GM13977 (cell line): ENCODE measurements at regions not wholly inside any gene's neighbourhood (a gene's known extent, or its start where the extent isn't known, plus 50 kb on each side); places are given as distances from the start of the nearest gene placed in this dataset.
"Not testable (repeated sequence)": the region's sequence is repeated elsewhere in the genome, so short reads cannot be mapped to it uniquely, and the experiment has no call there.

Source experiments
- DNase-seq: peaks from one replicate; pipeline ENCODE4 v3.0.0; 2012; ENCODE audit warnings: low spot score
- in situ Hi-C: fragments of 300-500 bp; cut with MboI; formaldehyde crosslinking; loops from one replicate; pipeline ENCODE4 v1.12.0; 2022; ENCODE audit warnings: low sequenced_read_pairs, low pct_unique_long_range_greater_than_20kb, mixed read lengths, inconsistent platforms; ENCODE audit not compliant: unreplicated experiment
- TF ChIP-seq, protein P1 (sequence below): IDR thresholded peaks from 2 replicates; pipeline ENCODE4 v1.5.1; 2012; ENCODE audit warnings: mild to moderate bottlenecking, control low read depth; ENCODE audit not compliant: insufficient read depth; ENCODE audit errors: extremely low read depth, missing control alignments

DNA sequence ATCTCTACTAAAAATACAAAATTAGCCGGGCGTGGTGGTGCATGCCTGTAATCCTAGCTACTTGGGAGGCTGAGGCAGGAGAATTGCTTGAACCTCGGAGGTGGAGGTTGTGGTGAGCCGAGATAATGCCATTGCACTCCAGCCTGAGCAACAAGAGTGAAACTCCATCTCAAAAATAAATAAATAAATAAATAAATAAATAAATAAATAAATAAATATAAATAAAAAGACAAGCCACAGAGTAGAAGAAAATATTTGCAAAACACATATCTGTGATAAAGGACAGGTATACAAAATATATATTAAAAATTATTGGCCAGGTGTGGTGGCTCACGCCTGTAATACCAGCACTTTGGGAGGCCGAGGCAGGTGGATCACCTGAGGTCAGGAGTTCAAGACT lies 96.0 kb downstream of the MRPL57 start:
- DNase-seq, in situ Hi-C loops: not testable (repeated sequence)

DNA sequence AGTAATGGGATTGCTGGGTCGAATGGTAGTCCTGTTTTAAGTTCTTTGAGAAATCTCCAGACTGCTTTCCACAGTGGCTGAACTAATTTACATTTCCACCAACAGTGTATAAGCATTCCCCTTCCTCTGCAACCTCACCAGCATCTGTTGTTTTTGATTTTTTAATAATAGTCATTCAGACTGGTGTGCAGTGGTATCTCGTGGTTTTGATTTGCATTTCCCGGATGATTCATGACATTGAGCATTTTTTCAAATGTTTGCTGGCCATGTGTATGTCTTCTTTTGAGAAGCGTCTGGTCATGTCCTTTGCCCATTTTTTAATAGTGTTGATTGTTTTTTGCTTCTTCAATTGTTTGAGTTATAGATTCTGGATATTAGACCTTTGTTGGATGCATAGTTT lies 98.0 kb downstream of the MRPL57 start:
- DNase-seq, in situ Hi-C loops: not testable (repeated sequence)

DNA sequence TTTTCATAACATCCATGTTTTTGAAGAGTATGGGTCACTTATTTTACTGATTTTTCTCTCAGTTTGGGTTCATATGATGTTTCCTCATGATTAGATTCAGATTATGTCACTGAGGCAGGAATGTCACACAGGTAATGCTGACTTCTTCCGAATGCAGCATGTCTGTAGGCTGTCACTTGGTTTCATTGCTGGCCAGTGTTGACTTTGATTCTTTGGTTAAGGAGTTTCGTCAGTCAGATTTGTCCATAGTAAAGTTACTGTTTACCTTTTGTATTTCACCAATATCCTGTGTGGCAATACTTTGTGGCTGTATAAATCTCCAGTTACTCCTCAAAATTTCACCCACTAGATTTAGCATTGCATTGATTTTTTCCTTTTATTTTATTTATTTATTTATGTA lies 105.6 kb downstream of the MRPL57 start:
- TF ChIP-seq, protein P1, sequence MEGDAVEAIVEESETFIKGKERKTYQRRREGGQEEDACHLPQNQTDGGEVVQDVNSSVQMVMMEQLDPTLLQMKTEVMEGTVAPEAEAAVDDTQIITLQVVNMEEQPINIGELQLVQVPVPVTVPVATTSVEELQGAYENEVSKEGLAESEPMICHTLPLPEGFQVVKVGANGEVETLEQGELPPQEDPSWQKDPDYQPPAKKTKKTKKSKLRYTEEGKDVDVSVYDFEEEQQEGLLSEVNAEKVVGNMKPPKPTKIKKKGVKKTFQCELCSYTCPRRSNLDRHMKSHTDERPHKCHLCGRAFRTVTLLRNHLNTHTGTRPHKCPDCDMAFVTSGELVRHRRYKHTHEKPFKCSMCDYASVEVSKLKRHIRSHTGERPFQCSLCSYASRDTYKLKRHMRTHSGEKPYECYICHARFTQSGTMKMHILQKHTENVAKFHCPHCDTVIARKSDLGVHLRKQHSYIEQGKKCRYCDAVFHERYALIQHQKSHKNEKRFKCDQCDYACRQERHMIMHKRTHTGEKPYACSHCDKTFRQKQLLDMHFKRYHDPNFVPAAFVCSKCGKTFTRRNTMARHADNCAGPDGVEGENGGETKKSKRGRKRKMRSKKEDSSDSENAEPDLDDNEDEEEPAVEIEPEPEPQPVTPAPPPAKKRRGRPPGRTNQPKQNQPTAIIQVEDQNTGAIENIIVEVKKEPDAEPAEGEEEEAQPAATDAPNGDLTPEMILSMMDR: no peak
- in situ Hi-C loops: loop anchor here (25.0 kb wide), 1 partner anchor 345 kb away; no protein-coding TSS in a partner anchor
- DNase-seq: no peak

DNA sequence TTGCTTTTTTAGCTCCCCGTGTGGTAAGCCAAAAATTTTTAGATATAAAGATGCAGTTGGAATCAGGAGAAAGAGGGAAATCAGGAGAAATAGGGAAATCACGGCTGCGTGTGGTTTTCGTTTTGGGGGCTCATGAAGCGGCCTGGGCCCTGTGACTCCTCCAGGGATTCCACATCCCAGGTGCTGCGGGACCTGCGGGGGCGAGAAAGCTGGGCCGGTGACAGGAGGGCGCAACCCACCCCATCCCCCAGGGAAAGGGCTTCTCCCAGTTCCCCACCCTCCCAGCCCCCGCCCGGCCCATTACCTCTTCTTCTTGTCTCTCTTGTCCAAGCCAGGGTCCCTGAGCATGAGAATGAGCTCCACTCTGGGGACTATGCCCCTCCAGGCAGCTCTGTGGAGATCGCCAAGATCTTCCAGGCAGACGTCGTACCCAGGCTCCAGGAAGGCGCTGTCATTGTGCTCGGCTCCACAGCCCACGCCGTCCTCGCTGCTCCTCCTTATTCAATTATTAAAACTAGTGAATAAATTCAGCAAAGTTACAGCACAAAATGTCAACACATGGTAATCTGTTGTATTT lies 111.0 kb downstream of the MRPL57 start:
- no peak for DNase-seq
- in situ Hi-C loops: loop anchor here (25.0 kb wide), 1 partner anchor 350 kb away; no protein-coding TSS in a partner anchor
- TF ChIP-seq, protein P1: no peak

DNA sequence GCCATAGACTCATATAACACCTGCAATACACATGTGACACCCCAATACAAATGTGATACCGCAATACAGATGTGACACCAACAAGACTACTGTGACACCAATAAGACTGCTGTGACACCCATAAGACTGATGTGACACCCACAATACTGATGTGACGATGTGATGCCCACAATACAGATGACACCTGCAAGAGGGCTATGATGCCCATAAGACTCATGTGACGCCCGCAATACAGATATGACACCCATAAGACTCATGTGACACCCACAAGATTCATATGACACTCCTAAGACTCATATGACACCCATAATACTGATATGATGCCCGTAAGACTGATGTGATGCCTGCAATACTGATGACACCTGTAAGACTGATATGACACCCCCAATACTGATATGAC lies 113.0 kb downstream of the MRPL57 start:
- DNase-seq: no peak
- TF ChIP-seq, protein P1: no peak
- in situ Hi-C loops: loop anchor here (25.0 kb wide), 1 partner anchor 352 kb away; no protein-coding TSS in a partner anchor

DNA sequence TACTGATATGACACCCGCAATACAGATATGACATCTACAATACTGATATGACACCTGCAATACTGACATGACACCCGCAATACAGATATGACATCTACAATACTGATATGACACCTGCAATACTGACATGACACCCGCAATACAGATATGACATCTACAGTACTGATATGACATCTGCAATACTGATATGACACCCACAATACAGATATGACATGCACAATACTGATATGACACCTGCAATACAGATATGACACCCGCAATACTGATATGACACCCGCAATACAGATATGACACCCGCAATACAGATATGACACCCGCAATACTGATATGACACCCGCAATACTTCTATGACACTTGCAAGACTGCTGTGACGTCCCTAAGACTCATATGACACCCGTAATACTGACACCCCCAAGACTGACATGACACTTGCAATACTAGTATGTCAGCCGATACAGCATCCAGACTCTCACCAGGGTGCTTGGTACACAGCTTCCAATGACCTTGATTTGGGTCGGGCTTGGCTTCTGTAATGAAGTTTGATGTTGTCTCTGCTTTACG lies 114.1 kb downstream of the MRPL57 start:
- in situ Hi-C loops: loop anchor here (10.0 to 25.0 kb wide), 2 partner anchors 184 to 353 kb away; no protein-coding TSS in a partner anchor
- DNase-seq: not testable (repeated sequence)

DNA sequence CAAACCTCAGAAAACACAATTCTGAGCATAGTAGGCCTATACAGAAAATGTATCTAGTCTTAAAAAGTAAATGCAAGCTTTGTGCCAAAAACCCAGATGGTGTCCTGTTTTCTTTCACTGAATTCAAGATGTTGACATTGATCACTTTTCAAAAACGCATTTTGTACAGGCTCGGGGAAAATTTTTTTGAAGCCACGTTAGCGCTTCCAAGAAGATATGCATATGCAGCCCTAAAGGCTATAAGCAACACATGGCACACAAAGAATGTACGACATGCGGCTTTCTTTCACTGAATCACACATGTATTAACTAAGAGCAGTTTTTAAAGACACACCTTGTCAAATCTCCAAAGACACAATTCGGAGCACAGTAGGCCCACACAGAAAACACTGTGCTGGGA lies 115.4 kb downstream of the MRPL57 start:
- in situ Hi-C loops: loop anchor here (10.0 to 25.0 kb wide), 2 partner anchors 183 to 355 kb away; no protein-coding TSS in a partner anchor
- no peak for DNase-seq
- TF ChIP-seq, protein P1: no peak

DNA sequence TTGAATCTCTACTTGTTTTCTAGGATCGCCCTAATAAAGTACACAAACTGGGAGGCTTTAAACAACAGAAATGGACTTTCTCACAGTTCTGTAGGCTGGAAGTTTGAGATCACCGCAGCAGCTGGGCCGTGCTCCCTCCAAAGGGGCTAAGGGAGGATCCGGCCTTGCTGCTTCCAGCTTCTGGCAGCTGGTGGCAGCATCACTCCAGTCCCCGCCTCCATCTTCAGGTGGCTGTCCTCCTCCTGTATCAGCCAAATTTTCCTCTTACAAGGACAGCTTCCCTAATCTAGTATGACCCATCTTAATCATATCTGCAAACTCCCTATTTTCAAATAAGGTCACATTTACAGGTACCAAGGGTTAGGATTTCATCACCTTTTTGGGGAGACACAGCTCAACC lies 120.5 kb downstream of the MRPL57 start:
- in situ Hi-C loops: loop anchor here (10.0 to 25.0 kb wide), 2 partner anchors 178 to 360 kb away; no protein-coding TSS in a partner anchor
- TF ChIP-seq, protein P1: peak; percentile 57
- DNase-seq: peak; percentile 39
